PC-9 (cell line): ENCODE measurements at regions not wholly inside any gene's neighbourhood (a gene's known extent, or its start where the extent isn't known, plus 50 kb on each side); places are given as distances from the start of the nearest gene placed in this dataset.

Experiments
- CTCF ChIP-seq: fragments of 200-600 bp; sonication (generic); conservative IDR thresholded peaks from 2 replicates; pipeline ENCODE4 v1.6.1; 2017; ENCODE audit warnings: mixed run types, antibody characterized with exemption, mild to moderate bottlenecking, moderate library complexity
- EZH2 ChIP-seq: fragments of 200-600 bp; sonication (generic); IDR thresholded peaks from 2 replicates; pipeline ENCODE4 v1.8.0; 2017; ENCODE audit warnings: antibody characterized with exemption, low read depth

GRCh38 chr17:73767696-73768095 lies 123.5 kb upstream of the SDK2 start:
- no peak for TF ChIP-seq CTCF
- TF ChIP-seq EZH2, result no peak
